ENCODE measurements at regions not wholly inside any gene's neighbourhood (a gene's known extent, or its start where the extent isn't known, plus 50 kb on each side); places are given as distances from the start of the nearest gene placed in this dataset.

GRCh38 chr1:58971629-58972140 lies 187.8 kb upstream of the JUN start:
- DNase-seq = no peak

- no peak for DNase-seq
Measured at GRCh38 chr1:58975888-58976287, 192.0 kb upstream of the JUN start.

GRCh38 chr1:58976294-58976693 lies 192.4 kb upstream of the JUN start:
- DNase-seq = no peak

DNA sequence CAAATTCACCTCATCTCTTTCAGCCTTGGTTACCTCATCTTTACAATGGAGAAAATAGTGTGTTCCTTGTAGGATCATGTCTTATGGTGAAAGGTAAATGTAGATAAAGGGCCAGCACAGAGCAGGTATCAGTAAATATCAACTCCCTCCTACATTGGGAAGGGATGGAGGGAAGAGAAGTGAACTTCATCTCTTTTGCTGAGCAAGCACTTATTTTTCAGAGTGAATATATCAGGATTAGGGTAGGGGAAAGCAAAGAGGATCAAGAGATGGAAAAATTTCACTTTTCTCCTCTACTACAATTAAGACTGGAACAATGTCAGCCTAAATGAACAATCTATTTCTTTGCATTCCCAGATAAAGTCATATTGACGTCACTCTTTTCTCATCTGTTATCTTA lies 193.8 kb upstream of the JUN start:
- DNase-seq = no peak

DNA sequence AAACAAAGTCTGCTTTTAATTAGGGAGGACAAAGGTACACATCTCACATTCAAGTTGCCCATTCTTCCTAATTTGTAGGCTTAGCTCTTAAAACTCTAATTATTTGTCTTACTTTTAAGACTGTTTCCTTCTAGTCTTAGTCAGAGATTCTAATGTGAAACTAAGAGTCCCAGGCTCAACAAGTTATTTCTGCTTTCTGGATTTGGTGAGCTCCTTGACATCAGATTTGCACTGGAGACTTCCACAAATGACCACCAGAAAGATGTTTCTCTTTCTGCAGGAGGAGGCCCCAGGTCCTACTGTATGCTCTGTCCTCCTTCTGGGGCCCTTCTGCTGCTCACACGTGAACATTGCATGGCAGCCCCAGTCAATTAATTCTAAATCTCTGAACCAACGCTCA lies 194.2 kb upstream of the JUN start:
- no peak for DNase-seq

DNA sequence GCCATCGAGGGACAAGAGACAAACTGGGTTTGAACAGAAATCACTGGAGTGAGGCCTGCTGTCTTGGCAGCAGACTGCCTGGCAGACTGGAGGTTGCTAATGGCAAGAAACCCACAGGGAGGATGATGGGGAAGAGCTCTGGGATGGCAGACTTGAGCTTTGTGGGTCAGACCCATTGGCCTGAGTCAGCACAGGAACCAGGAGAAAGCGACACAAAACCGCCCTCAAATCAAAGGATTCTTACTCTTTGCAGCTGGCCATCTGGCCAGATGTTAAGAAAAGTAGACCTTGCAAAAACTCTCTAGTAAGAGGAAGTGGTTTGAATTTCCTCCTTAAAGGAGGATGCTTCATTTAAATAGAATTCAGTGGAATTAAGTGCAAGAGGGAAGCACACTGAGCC lies 195.2 kb upstream of the JUN start:
- no peak for DNase-seq

DNA sequence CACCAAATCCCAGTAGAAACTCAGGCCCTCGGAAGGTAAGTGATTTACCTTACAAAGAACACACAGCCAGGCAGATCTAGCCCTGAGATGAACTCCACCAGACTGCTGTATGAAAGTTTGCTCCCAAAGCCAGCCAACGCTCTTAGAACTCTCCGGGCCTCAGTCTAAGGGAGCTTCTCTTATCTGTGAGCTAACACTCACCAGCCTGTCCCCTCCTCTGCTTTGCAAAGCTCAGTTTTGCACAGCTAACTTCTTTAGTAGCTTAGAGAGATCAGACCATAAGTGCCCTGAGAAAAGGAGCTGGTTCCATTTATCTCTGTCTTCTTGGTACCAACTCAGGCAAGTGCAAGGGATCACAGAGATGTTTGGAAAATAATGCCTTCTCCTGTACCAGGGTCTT lies 195.8 kb upstream of the JUN start:
- no peak for DNase-seq

GRCh38 chr1:58981392-58981791 lies 197.5 kb upstream of the JUN start:
- no peak for DNase-seq

- DNase-seq = no peak
Measured at GRCh38 chr1:58982259-58982998, 198.6 kb upstream of the JUN start.

GRCh38 chr1:58983162-58983561 lies 199.3 kb upstream of the JUN start:
- DNase-seq = no peak

DNA sequence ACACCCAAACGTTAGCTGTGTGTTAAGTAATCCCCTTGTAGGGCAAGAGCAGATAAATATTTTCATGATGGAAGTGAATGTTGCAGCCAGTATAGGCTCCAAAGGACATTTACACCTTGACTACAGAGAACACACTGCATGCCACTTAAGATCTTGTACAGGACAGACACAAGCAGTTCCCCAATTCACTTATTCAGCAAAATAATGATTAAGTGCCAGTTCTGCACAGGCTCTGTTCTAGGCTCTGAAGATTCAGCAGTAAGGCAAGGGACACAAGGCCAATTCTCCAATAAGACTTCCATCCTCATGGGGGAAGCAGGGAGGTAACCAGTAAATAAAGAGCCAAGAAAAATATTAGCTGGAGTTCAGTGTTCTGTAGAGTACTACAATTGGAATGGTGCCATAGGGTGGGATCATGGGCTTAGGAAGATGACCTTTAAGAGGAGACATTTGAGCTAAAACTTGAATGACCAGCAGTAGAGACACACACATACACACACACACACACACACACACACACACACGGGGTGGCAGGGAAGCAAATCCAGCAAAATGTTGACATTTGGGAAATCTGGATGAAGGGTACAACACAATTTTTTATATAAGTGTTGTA lies 199.9 kb upstream of the JUN start:
- no peak for DNase-seq

GRCh38 chr1:58986996-58987767 lies 203.3 kb upstream of the JUN start:
- no peak for DNase-seq

DNA sequence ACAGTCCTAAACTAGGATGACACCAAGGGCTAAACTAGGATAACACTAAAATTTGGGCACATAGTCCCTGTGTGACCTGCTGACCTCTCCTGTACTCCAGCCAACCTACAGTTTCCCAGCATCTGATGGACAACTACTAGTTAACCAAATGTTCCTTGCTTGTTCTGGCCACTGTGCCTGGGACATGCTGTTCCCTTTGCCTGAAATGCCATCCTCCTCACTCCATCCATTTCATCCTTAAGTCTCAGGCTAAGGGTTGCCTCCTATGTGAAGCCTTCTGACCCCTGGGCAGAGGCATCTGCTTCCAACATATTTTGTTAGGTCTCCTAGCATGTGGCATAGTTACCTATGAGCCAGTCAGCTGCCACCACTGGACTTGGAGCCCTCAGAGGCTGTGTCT lies 204.9 kb upstream of the JUN start:
- DNase-seq = no peak

GRCh38 chr1:58989845-58990244 lies 206.0 kb upstream of the JUN start:
- no peak for DNase-seq

DNA sequence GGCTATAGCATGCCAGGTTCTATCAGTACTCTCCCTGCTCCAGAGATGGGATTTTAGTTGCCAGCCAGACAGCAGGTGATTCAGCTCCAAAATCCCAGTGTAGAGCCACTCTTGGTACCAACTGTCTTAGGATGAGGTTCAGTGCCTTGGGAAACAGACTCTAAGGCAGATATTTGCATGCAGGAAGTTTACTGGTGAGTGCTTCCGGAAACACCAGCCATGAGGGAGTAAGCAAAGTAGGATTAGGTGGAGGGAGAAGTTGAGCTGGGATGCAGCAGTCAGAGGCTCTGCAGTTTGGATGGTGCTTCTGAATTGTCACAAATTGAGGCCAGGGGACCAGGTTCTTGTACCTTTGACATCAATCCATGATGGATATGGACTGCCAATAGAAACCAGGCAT lies 207.5 kb upstream of the JUN start:
- no peak for DNase-seq

DNA sequence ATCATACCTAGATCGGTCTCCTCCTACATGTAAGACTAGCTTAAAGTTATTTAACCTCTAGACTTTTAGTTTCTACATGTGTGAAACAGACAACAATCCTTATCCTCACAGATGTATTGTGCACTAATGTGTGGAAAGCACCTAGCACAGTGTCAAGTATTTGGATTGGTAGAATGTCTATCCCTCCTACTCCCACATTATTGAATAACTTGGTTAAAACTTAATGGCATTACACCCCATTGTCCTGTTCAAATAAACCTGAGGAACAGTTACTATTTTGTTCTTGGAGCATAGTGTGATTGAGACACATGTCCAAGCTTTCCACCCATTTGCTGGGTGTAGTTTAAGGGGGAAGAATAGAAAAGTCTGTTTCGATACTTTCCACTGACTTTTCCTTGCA lies 208.8 kb upstream of the JUN start:
- DNase-seq = no peak

DNA sequence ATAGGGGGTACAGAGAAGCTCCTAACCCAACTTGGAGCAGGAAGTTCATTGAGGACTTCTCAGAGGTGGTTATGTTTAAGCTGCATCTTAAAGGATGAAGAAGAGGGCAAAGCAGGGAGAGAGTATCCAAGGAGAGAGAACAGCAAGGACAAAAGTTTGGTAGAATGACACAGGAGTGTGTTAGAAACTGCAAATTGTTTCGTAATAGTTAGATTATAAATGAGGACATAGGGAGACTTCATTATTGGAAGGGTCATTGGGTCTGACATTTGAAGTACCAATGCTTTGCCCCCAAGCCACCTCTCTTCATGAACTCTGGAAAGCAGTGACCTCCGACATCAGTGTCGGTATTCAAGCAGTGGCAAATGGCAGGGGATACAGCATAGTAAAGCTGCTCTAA lies 209.6 kb upstream of the JUN start:
- DNase-seq = no peak

GRCh38 chr1:58994664-58995063 lies 210.8 kb upstream of the JUN start:
- DNase-seq = no peak

- no peak for DNase-seq
Measured at GRCh38 chr1:58996341-58997059, 212.7 kb upstream of the JUN start.

- no peak for DNase-seq
Measured at GRCh38 chr1:58997060-58997411, 213.2 kb upstream of the JUN start.

- DNase-seq = no peak
Measured at GRCh38 chr1:58997637-58998036, 213.8 kb upstream of the JUN start.

DNA sequence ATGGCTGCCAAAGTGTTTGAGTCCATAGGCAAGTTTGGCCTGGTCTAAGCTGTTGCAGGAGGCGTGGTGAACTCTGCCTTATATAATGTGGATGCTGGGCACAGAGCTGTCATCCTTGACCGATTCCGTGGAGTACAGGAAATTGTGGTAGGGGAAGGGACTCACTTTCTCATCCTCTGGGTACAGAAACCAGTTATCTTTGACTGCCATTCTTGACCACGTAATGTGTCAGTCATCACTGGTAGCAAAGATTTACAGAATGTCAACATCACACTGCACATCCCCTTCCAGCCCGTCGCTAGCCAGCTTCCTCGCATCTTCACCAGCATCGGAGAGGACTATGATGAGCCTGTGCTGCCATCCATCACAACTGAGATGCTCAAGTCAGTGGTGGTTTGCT lies 215.8 kb upstream of the JUN start:
- no peak for DNase-seq

Data from muscle of arm (tissue), 1 donor.